Glomerular endothelial cell (primary cell): ENCODE measurements at regions not wholly inside any gene's neighbourhood (a gene's known extent, or its start where the extent isn't known, plus 50 kb on each side); places are given as distances from the start of the nearest gene placed in this dataset.

Experiments used
- DNase-seq: peaks from one replicate; pipeline ENCODE4 v3.0.0-alpha.2; 2011; ENCODE audit warnings: low read depth, low spot score; ENCODE audit errors: extremely low read depth

GRCh38 chr15:36218322-36218721 lies 361.1 kb upstream of the CDIN1 start:
- no peak for DNase-seq

GRCh38 chr15:36218991-36219390 lies 360.4 kb upstream of the CDIN1 start:
- DNase-seq: no peak

- DNase-seq: no peak
Measured at GRCh38 chr15:36221992-36222391, 357.4 kb upstream of the CDIN1 start.

- DNase-seq: no peak
Measured at GRCh38 chr15:36230776-36231175, 348.6 kb upstream of the CDIN1 start.

- DNase-seq: no peak
Measured at GRCh38 chr15:36232491-36232890, 346.9 kb upstream of the CDIN1 start.

- no peak for DNase-seq
Measured at GRCh38 chr15:36234743-36235142, 344.7 kb upstream of the CDIN1 start.

- DNase-seq: no peak
Measured at GRCh38 chr15:36235173-36235572, 344.3 kb upstream of the CDIN1 start.

GRCh38 chr15:36239509-36239908 lies 339.9 kb upstream of the CDIN1 start:
- no peak for DNase-seq

- no peak for DNase-seq
Measured at GRCh38 chr15:36251450-36251849, 328.0 kb upstream of the CDIN1 start.

GRCh38 chr15:36252146-36252711 lies 327.2 kb upstream of the CDIN1 start:
- no peak for DNase-seq

- no peak for DNase-seq
Measured at GRCh38 chr15:36254426-36254825, 325.0 kb upstream of the CDIN1 start.

- DNase-seq: no peak
Measured at GRCh38 chr15:36256404-36256807, 323.0 kb upstream of the CDIN1 start.

- no peak for DNase-seq
Measured at GRCh38 chr15:36263666-36264065, 315.8 kb upstream of the CDIN1 start.

- no peak for DNase-seq
Measured at GRCh38 chr15:36265422-36265821, 314.0 kb upstream of the CDIN1 start.

GRCh38 chr15:36271048-36271447 lies 308.4 kb upstream of the CDIN1 start:
- DNase-seq: no peak

GRCh38 chr15:36275656-36276055 lies 303.8 kb upstream of the CDIN1 start:
- DNase-seq: no peak

- no peak for DNase-seq
Measured at GRCh38 chr15:36278219-36278618, 301.2 kb upstream of the CDIN1 start.

GRCh38 chr15:36282821-36283220 lies 296.6 kb upstream of the CDIN1 start:
- DNase-seq: no peak

- no peak for DNase-seq
Measured at GRCh38 chr15:36284911-36285310, 294.5 kb upstream of the CDIN1 start.

- no peak for DNase-seq
Measured at GRCh38 chr15:36291501-36291900, 287.9 kb upstream of the CDIN1 start.

GRCh38 chr15:36294359-36294758 lies 285.1 kb upstream of the CDIN1 start:
- DNase-seq: no peak

GRCh38 chr15:36301947-36302346 lies 277.5 kb upstream of the CDIN1 start:
- DNase-seq: no peak

- no peak for DNase-seq
Measured at GRCh38 chr15:36313021-36313420, 266.4 kb upstream of the CDIN1 start.
